ENCODE measurements at regions not wholly inside any gene's neighbourhood (a gene's known extent, or its start where the extent isn't known, plus 50 kb on each side); places are given as distances from the start of the nearest gene placed in this dataset.

- TF ChIP-seq CTCF (IDR thresholded peaks at IDR 0.05; ENCODE audit: borderline replicate concordance, extremely low read depth, insufficient read depth): no peak
- intact Hi-C loops (cut with DNase I): no loop called here
- Histone ChIP-seq H3K4me1 (ENCODE audit: control insufficient read depth in 2 of 3, insufficient read depth in 2 of 3, low read depth in 1 of 3, low read length in 3 of 3) (peaks cover 0 to 5% (median 0%) of the 10 kb centered on the region in 3 donors), H3K9ac (ENCODE audit: low read length in 3 of 3) (no peak overlapping the region), H3K27ac (ENCODE audit: low read depth in 2 of 2, low read length in 2 of 2) (no peak overlapping the region), H3K27me3 (ENCODE audit: control insufficient read depth, insufficient read depth, low read length) (no peaks in the 10 kb centered on the region), H3K9me3 (ENCODE audit: control insufficient read depth in 2 of 3, insufficient read depth in 1 of 3, low read length in 3 of 3) (no peaks in the 10 kb centered on the region), H3K36me3 (ENCODE audit: control insufficient read depth in 2 of 3, insufficient read depth in 3 of 3, low read length in 3 of 3) (no peaks in the 10 kb centered on the region), H3K4me3 (ENCODE audit: low read length in 3 of 3) (no peak overlapping the region)
- DNase-seq (no peak), FAIRE-seq (no peak)
These were observed 82.8 kb upstream of the PIK3C3 start for GRCh38 chr18:41872206-41872605.

GRCh38 chr18:41871229-41872000 lies 83.6 kb upstream of the PIK3C3 start:
- Histone ChIP-seq H3K9ac (ENCODE audit: low read length in 3 of 3) (no peak overlapping the region), H3K27me3 (ENCODE audit: control insufficient read depth, insufficient read depth, low read length) (no peaks in the 10 kb centered on the region), H3K9me3 (ENCODE audit: control insufficient read depth in 2 of 3, insufficient read depth in 1 of 3, low read length in 3 of 3) (no peaks in the 10 kb centered on the region), H3K36me3 (ENCODE audit: control insufficient read depth in 2 of 3, insufficient read depth in 3 of 3, low read length in 3 of 3) (no peaks in the 10 kb centered on the region), H3K4me3 (ENCODE audit: low read length in 3 of 3) (no peak overlapping the region), H3K4me1 (ENCODE audit: control insufficient read depth in 2 of 3, insufficient read depth in 2 of 3, low read depth in 1 of 3, low read length in 3 of 3) (peaks cover 0 to 5% (median 0%) of the 10 kb centered on the region in 3 donors), H3K27ac (ENCODE audit: low read depth in 2 of 2, low read length in 2 of 2) (no peak overlapping the region)
- no peak for DNase-seq
- TF ChIP-seq CTCF (IDR thresholded peaks at IDR 0.05; ENCODE audit: borderline replicate concordance, extremely low read depth, insufficient read depth): no peak
- intact Hi-C loops (cut with DNase I): no loop called here
- FAIRE-seq: peak; percentile 35

DNA sequence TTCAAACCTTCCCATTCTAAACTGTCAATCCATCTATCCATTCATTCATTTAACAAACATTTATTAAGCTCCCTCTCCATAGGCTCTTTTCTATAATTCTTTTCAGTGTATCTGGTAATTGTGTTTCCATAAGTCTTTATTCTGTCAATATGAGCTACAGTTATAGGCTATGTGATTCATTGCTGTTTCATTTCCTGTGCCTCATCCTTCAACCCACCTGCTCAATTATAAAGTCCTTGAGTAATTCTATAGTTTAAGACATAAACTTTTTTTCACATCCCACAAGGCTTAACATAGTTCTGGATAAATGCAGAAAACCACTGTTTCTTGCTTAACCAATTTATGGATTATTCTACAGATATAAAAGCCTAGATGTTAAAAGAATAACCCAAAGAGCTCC lies 84.2 kb upstream of the PIK3C3 start:
- Histone ChIP-seq H3K27ac (ENCODE audit: low read depth in 2 of 2, low read length in 2 of 2) (no peak overlapping the region), H3K9me3 (ENCODE audit: control insufficient read depth in 2 of 3, insufficient read depth in 1 of 3, low read length in 3 of 3) (no peaks in the 10 kb centered on the region), H3K27me3 (ENCODE audit: control insufficient read depth, insufficient read depth, low read length) (no peaks in the 10 kb centered on the region), H3K36me3 (ENCODE audit: control insufficient read depth in 2 of 3, insufficient read depth in 3 of 3, low read length in 3 of 3) (no peaks in the 10 kb centered on the region), H3K4me3 (ENCODE audit: low read length in 3 of 3) (no peak overlapping the region), H3K9ac (ENCODE audit: low read length in 3 of 3) (no peak overlapping the region), H3K4me1 (ENCODE audit: control insufficient read depth in 2 of 3, insufficient read depth in 2 of 3, low read depth in 1 of 3, low read length in 3 of 3) (peaks cover 0 to 5% (median 0%) of the 10 kb centered on the region in 3 donors)
- FAIRE-seq (no peak), DNase-seq (no peak)
- intact Hi-C loops (cut with DNase I): no loop called here
- no peak for TF ChIP-seq CTCF (IDR thresholded peaks at IDR 0.05; ENCODE audit: borderline replicate concordance, extremely low read depth, insufficient read depth)
